ENCODE measurements at regions not wholly inside any gene's neighbourhood (a gene's known extent, or its start where the extent isn't known, plus 50 kb on each side); places are given as distances from the start of the nearest gene placed in this dataset.

DNA sequence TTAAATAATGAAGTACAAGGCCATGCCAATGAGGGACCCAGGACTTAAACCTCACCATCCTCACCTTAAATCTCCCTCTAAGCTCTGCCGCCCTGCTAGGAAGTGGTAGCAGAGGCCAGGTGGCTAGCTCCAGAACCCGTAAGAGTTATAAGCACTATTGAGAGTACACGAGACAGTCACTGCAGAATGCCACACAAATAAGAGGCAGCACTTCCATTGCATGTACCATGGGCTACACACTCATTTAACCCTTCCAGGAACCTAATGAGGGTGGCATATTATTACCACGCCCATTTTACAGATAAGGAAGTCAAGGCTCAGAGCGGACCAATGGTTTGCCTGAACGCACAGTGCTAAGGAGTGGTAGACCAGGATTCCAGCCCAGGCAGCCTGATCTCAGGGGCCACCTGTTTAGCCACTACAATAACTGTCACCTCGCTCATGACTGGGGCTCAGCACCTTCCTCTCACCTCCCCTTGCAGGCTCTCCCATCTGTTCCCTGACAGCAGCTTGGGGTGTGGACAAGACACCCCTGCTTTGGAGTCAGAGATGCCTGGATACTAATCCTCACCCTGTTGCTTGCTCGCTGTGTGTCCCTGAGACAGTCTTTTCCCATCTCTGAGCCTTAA is 54.8 kb upstream of the ID3 start:
- no peak for DNase-seq

DNA sequence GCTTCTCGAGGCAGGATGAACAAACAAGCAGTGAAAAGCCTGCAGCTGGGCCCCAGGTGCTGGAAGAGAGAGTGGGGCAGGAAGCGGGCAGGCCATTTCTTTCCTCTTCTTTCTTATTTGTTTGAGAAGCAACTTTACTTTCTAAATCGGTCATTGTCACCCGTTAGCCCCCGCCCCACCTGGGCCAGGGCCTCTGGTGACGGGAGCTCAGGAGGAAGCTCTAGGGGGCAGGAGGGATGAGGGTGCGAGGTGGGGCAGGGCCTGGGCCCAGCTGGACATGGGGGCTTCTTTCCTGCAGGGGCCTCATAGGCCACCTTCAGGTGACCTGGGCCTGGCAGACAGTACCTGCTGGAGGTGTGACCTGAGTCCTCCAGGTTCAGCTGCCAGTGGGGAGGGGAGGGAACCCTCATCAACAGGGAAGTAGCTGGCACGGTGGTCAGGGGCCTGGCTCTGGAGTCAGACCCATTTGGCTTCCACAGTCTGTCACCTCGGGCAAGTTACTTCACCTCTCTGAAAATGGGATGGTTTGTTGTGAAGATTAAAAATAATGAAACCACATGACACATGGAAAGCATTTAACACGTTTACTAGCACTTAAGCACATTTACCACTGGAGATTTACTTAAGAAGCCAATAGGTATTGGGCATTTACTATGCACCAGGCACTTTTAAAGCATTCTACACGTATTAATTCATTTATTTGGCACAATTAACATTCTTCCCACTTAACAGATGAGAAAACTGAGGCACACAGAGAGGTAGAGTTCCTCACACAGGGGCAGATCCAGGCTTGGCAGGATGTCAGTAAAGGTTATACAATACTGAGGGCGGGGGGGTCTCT is 54.1 kb upstream of the ID3 start:
- DNase-seq: peak; percentile 47

DNA sequence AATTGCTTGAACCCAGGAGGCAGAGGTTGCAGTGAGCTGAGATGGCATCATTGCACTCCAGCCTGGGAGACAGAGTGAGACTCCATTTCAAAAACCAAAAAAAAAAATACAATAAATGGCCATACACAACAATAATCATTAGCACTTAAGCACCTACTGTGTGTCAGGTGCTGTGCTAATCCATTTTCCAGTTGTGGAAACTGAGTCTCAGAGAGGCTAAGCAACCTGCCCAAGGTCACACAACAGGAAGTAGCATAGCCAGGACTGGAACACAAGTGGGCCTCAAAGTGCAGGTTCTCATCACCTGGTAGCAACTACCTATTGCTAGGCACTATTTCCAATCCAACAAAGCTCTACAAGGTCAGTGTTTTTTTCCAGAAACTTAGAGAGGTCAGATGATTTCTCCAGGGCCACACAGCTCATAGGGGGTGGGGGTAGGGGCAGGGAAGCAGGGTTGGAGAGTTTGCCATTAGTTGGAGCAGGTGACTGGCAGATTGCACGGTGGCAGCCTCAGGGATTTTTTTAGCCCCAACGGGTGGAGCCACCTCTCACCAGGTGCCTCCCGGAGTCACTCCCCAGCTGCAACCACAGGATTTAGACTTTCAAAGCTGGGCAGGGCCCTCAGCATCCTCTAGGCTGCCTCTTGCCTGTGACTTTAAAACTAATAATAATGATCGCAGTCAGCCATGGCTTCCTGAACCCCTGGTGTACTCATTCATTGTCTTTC is 52.5 kb upstream of the ID3 start:
- DNase-seq: peak; percentile 46

DNA sequence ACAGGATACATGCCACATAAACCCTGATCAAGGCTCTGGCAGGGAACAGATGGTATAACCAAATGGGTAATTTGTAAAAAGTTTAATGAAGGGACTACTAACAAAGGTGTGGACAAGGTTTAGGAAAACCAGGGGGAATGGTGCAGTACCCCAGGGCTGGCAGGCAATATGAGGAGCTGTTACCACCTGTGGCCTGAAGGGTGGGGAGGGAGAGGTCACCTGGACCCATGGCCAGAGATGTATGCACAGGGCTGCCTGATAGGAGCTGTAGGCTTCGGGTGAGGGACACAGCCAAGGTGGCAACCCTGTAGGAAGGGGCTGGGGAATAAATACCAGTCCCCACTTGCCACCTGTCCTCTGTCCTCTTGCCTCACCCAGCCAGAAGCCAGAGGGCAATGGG is 51.4 kb upstream of the ID3 start:
- DNase-seq: no peak

DNA sequence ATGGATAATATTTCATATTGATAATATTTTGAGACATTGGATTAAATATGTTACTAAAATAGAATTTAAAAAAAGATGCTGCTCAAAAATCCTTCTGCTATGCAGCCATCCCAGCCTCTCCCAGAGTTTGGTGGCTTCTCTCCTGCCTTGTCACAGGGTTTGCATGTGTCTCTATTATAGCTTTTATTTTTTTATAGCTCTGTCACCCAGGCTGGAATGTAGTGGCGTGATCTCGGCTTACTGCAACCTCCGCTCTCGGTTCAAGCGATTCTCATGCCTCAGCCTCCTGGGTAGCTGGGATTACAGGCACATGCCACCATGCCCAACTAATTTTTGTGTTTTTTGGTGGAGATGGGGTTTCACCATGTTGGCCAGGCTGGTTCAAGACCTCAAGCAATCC is 50.7 kb upstream of the ID3 start:
- DNase-seq: no peak
